ENCODE measurements at regions not wholly inside any gene's neighbourhood (a gene's known extent, or its start where the extent isn't known, plus 50 kb on each side); places are given as distances from the start of the nearest gene placed in this dataset.

DNA sequence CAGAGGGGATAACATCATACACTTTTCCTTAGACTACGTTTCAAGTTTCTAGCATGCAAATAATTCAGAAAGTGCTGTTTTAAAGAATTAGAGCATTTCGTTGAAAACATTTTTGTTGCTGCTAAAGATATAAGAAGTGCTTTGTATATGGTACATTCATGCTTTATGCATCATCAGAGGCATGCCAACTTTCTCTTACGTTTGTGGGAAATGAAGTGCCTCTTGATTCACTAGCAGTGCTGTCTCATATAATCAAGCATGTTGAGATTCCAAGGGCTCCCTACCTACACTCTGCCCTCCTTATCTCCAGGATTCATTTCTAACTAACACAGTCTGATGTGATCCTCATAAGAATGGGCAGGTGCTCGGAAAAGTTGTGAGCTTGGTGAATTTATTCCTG lies 748.6 kb upstream of the DDX18 start:
- Histone ChIP-seq H3K4me3 (ENCODE audit: low read depth, low read length) (no peak overlapping the region), H3K27me3 (ENCODE audit: control insufficient read depth, insufficient read depth, low read length) (no peaks in the 10 kb centered on the region), H3K36me3 (ENCODE audit: control insufficient read depth, insufficient read depth, low read length) (no peaks in the 10 kb centered on the region)
- CTCF ChIA-PET: no interaction called here
- no peak for DNase-seq (ENCODE audit: low read depth)
- POLR2A ChIA-PET: no interaction called here
- TF ChIP-seq, protein P1, sequence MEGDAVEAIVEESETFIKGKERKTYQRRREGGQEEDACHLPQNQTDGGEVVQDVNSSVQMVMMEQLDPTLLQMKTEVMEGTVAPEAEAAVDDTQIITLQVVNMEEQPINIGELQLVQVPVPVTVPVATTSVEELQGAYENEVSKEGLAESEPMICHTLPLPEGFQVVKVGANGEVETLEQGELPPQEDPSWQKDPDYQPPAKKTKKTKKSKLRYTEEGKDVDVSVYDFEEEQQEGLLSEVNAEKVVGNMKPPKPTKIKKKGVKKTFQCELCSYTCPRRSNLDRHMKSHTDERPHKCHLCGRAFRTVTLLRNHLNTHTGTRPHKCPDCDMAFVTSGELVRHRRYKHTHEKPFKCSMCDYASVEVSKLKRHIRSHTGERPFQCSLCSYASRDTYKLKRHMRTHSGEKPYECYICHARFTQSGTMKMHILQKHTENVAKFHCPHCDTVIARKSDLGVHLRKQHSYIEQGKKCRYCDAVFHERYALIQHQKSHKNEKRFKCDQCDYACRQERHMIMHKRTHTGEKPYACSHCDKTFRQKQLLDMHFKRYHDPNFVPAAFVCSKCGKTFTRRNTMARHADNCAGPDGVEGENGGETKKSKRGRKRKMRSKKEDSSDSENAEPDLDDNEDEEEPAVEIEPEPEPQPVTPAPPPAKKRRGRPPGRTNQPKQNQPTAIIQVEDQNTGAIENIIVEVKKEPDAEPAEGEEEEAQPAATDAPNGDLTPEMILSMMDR (IDR thresholded peaks at IDR 0.05; ENCODE audit: insufficient read depth, low read depth, low read length): no peak

DNA sequence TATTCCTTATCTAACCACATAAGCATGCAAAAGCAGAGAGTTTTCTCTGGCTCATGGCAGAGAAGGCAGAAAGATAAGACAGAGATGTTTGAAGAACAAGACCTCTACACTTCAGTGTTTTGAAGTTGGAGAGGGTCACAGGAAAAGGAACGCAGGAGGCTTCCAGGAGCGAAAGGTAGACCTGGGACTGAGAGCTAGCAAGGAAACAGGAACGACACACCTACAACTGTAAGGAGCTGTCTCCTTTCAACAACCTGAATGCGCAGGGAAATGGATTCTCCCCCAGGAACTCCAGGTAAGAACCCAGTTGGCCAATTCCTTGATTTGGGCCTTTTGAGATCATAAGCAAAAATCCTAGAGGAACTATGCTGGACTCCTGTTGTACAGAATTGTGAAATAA lies 746.6 kb upstream of the DDX18 start:
- POLR2A ChIA-PET: no interaction called here
- Histone ChIP-seq H3K36me3 (ENCODE audit: control insufficient read depth, insufficient read depth, low read length) (no peaks in the 10 kb centered on the region), H3K4me3 (ENCODE audit: low read depth, low read length) (no peak overlapping the region), H3K27me3 (ENCODE audit: control insufficient read depth, insufficient read depth, low read length) (no peaks in the 10 kb centered on the region)
- TF ChIP-seq, protein P1 (IDR thresholded peaks at IDR 0.05; ENCODE audit: insufficient read depth, low read depth, low read length): no peak
- DNase-seq (ENCODE audit: low read depth): no peak
- CTCF ChIA-PET: no interaction called here

DNA sequence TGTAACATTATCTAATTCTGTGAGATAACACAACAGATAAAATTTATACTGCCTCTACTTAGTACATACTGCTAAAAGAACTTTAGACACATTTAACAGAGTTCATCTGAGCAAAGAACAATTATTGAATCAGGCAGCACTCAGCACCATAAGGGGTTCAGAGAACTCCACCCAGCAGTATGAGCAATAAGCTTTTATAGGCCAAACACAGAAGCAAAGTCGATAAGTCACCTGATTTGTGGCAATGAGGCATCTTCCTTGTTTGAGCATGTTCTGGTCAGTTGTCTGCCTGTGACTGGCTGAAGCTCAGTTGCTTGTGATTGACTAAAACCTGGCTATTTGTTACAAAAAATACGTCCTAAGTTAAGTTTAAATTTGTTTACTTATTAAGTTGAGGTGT lies 746.1 kb upstream of the DDX18 start:
- Histone ChIP-seq H3K27me3 (ENCODE audit: control insufficient read depth, insufficient read depth, low read length) (no peaks in the 10 kb centered on the region), H3K36me3 (ENCODE audit: control insufficient read depth, insufficient read depth, low read length) (no peaks in the 10 kb centered on the region), H3K4me3 (ENCODE audit: low read depth, low read length) (no peak overlapping the region)
- CTCF ChIA-PET: no interaction called here
- POLR2A ChIA-PET: no interaction called here
- TF ChIP-seq, protein P1 (IDR thresholded peaks at IDR 0.05; ENCODE audit: insufficient read depth, low read depth, low read length): no peak
- DNase-seq (ENCODE audit: low read depth): no peak

DNA sequence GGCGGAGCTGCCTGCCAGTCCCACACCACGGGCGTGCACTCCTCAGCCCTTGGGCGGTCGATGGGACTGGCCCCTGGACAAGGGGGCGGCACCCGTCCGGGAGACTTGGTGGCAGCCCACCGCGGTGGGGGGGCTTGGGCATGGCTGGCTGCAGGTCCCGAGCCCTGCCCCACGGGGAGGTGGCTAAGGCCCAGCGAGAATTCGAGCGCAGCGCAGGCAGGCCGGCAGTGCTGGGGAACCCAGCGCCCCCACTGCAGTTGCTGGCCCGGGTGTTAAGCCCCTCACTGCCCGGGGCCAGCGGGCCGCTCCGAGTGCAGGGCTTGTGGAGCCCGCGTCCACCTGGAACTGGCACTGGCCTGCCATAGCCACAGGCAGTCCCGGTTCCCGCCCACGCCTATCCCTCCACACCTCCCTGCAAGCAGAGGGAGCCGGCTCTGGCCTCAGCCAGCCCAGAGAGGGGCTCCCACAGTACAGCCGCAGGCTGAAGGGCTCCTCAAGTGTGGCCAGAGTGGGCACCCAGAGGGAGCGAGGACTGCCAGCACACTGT lies 742.9 kb upstream of the DDX18 start:
- H3K4me3 ChIP-seq (ENCODE audit: low read depth, low read length): no peak overlapping the region
- TF ChIP-seq, protein P1 (IDR thresholded peaks at IDR 0.05; ENCODE audit: insufficient read depth, low read depth, low read length): no peak
- ChIA-PET POLR2A (no interaction called here), CTCF (no interaction called here)
- no peaks in the 10 kb centered on the region for H3K27me3 ChIP-seq (ENCODE audit: control insufficient read depth, insufficient read depth, low read length)
- no peaks in the 10 kb centered on the region for H3K36me3 ChIP-seq (ENCODE audit: control insufficient read depth, insufficient read depth, low read length)
- DNase-seq (ENCODE audit: low read depth): no peak

DNA sequence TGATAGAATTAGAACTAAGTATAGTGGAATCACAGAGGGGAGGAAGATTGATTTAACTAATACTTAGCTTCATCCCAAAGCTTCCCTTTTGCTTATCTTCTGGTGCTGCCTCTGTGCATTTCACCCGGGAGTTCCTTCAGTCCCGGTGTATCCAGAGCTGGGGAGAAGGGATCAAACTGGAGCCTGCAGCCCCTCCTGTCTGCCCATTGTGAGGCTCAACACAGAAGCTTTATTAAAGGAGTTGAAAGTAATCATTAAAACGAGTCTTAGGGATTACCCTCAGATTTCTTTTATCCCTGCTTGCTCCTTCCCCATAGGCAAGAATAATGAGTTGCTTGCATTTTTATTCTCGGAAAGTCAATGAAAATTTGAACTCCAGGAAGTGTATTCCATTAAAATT lies 739.7 kb upstream of the DDX18 start:
- TF ChIP-seq, protein P1 (IDR thresholded peaks at IDR 0.05; ENCODE audit: insufficient read depth, low read depth, low read length): no peak
- Histone ChIP-seq H3K36me3 (ENCODE audit: control insufficient read depth, insufficient read depth, low read length) (no peaks in the 10 kb centered on the region), H3K4me3 (ENCODE audit: low read depth, low read length) (no peak overlapping the region), H3K27me3 (ENCODE audit: control insufficient read depth, insufficient read depth, low read length) (no peaks in the 10 kb centered on the region)
- CTCF ChIA-PET: no interaction called here
- POLR2A ChIA-PET: no interaction called here
- DNase-seq (ENCODE audit: low read depth): no peak

Measured in BJ (cell line).